ENCODE measurements at regions not wholly inside any gene's neighbourhood (a gene's known extent, or its start where the extent isn't known, plus 50 kb on each side); places are given as distances from the start of the nearest gene placed in this dataset.

DNA sequence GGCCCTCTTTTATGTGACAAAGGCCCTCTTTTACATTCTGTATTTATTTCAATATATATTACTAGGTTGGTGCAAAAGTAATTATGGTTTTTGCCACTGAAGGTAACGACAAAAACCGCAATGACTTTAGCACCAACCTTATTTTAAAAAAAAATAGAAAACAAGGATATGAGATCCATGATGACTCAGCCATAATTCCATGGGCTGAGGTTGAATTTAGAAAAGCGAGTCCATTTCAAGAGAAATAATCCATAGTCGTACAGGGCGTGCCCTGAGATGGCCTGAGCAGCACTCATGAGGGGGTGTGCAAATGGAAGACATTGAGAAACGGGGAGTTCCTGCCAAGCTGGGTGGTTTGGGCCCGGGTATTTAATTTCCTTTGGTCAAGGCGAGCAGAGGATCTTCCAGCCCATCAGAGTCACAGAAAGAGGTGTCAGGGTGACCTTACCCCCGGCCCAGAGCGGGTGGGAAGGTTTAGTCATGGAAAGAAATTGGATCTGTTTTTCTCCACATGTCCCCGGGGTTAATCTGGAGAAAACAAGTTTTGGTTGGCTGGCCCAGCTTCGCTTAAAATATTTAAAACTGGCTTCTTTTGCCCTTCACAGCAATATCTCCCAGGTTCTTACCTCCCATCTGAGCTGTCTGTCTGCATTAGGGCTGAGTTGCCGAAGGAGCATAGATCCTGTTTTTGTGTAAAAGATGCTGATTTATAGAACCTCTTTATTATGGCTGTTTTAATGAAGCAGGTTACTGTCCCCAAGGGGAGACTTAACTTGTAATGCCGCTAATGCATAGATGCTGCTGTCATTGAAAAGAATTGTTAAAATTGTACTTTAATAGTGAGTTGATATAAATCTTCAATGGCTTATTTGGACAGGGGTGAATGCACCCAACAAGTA lies 255.6 kb downstream of the PREX1 start:
- TF ChIP-seq, protein P1, sequence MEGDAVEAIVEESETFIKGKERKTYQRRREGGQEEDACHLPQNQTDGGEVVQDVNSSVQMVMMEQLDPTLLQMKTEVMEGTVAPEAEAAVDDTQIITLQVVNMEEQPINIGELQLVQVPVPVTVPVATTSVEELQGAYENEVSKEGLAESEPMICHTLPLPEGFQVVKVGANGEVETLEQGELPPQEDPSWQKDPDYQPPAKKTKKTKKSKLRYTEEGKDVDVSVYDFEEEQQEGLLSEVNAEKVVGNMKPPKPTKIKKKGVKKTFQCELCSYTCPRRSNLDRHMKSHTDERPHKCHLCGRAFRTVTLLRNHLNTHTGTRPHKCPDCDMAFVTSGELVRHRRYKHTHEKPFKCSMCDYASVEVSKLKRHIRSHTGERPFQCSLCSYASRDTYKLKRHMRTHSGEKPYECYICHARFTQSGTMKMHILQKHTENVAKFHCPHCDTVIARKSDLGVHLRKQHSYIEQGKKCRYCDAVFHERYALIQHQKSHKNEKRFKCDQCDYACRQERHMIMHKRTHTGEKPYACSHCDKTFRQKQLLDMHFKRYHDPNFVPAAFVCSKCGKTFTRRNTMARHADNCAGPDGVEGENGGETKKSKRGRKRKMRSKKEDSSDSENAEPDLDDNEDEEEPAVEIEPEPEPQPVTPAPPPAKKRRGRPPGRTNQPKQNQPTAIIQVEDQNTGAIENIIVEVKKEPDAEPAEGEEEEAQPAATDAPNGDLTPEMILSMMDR (IDR thresholded peaks at IDR 0.05; ENCODE audit: low read length, missing control alignments) = no peak
- DNase-seq (ENCODE audit: low read depth) = no peak
- H3K4me3 ChIP-seq (replicated peaks; ENCODE audit: low read depth, low read length) = no peak overlapping the region

DNA sequence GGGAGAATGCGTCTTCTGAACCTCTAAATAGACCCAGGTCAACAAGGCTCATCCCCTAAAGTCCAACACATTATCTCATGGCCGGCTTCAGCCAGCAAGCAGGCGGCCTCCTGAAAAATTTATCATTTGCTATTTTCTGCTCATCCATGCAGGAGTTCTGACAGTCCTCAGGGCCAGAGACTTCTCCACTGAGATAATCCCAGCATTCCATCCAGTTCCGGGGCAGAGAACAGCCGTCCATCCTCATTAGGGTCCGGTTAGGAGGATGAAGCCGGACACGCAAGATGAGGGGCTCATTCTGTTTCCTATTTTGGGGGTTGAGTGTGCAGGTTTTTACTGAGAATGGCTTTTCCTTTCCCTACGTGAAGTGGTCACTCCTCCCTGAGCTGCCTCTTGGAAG lies 258.1 kb downstream of the PREX1 start:
- no peak overlapping the region for H3K4me3 ChIP-seq (replicated peaks; ENCODE audit: low read depth, low read length)
- no peak for DNase-seq (ENCODE audit: low read depth)
- TF ChIP-seq, protein P1 (IDR thresholded peaks at IDR 0.05; ENCODE audit: low read length, missing control alignments) = no peak

DNA sequence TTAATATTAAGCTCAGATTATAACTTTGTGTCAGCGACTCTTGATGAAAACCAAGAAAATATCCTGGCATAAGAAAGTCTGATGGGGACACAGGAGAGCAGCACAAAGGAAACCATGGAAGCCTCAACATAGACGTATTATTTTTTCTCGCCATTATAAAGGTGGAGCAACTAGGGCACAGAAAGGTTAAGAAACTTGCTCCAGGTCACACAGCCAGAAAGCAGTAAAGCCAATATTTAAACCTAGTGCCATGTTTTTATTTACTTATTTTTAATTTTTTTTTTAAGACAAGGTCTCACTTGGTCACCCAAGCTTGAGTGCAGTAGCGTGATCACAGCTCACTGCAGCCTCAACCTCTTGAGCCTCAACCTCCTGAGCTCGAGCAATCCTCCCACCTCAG lies 259.3 kb downstream of the PREX1 start:
- no peak for DNase-seq (ENCODE audit: low read depth)
- no peak overlapping the region for H3K4me3 ChIP-seq (replicated peaks; ENCODE audit: low read depth, low read length)
- TF ChIP-seq, protein P1 (IDR thresholded peaks at IDR 0.05; ENCODE audit: low read length, missing control alignments) = no peak

DNA sequence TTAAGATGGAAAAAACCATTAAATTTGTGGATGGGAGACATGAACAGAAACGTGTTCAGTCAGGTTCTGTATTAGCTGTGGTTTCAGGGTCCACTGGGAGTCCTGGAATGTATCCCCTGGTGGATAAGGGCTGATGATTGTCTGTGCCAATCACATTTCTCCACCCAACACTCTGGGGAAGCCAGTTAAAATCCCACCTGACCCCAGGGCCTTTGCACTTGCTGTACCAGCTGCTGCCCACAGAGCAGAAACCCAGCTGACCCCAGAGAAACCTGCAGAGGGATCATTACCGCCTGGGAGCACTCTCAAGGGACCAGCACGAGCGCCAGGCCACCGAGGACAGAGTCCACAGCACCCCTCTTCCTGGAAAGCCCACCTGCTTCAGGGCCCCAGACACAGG lies 260.7 kb downstream of the PREX1 start:
- no peak for DNase-seq (ENCODE audit: low read depth)
- TF ChIP-seq, protein P1 (IDR thresholded peaks at IDR 0.05; ENCODE audit: low read length, missing control alignments) = no peak
- no peak overlapping the region for H3K4me3 ChIP-seq (replicated peaks; ENCODE audit: low read depth, low read length)

DNA sequence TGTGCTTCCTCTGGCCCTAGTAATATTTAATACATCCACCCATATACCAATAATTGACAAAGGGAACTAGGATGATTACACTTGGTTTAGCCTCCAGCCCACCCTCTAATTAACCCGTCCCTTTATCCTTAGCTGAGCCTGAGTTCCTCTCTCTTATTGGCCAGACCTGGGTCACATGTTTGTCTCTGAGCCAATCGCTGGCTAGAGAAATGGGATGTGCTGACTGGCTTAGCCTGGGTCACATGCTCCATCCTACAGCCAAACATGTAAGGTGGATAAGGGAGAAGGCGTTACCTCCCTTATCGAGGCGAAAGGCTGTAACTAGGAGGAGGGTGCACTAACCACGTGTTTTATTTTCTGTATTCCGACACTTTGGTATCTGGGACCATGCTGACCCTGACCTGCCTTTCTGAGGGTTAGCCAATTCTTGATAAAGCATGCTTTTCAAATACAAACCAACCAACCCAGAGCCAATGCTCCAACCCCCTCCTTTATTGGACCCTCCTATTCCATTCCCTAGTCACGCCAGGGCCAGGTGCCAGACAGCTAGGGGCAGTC lies 262.7 kb downstream of the PREX1 start:
- H3K4me3 ChIP-seq (replicated peaks; ENCODE audit: low read depth, low read length) = no peak overlapping the region
- TF ChIP-seq, protein P1 (IDR thresholded peaks at IDR 0.05; ENCODE audit: low read length, missing control alignments) = no peak
- DNase-seq (ENCODE audit: low read depth) = no peak

DNA sequence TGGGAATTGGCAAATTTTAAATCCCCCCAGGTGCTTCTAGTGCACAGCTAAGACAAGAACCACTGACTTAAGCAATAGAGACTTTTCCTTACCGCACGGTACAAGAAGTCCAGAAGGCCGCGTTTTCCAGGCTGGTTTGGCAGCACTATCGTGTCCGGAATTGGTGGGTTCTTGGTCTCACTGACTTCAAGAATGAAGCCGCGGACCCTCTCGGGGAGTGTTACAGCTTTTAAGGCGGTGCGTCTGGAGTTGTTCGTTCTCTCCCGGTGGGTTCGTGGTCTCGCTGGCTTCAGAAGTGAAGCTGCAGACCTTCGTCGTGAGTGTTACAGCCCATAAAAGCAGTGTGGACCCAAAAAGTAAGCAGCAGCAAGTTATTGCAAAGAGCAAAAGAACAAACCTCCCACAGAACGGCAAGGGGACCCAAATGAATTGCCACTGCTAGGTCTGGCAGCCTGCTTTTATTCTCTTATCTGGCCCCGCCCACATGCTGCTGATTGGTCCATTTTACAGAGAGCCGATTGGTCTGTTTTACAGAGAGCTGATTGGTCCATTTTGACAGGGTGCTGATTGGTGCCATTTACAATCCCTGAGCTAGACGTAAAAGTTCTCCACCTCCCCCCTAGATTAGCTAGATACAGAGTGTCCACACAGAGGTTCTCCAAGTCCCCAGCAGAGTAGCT lies 264.5 kb downstream of the PREX1 start:
- DNase-seq (ENCODE audit: low read depth) = no peak
- TF ChIP-seq, protein P1 (IDR thresholded peaks at IDR 0.05; ENCODE audit: low read length, missing control alignments) = no peak
- H3K4me3 ChIP-seq (replicated peaks; ENCODE audit: low read depth, low read length) = no peak overlapping the region

Data from fibroblast of pulmonary artery (primary cell).